ENCODE measurements at regions not wholly inside any gene's neighbourhood (a gene's known extent, or its start where the extent isn't known, plus 50 kb on each side); places are given as distances from the start of the nearest gene placed in this dataset.

GRCh38 chr14:104283197-104284106 is 145.1 kb downstream of the KIF26A start:
- DNase-seq (ENCODE audit: low read depth) = no peak
- no peak for TF ChIP-seq CTCF (IDR thresholded peaks at IDR 0.05; ENCODE audit: control insufficient read depth, extremely low read depth, insufficient read depth)
- H3K4me3 ChIP-seq (ENCODE audit: low read depth, low read length) = no peak overlapping the region

- H3K4me3 ChIP-seq (ENCODE audit: low read depth, low read length) = no peak overlapping the region
- DNase-seq (ENCODE audit: low read depth) = no peak
- no peak for TF ChIP-seq CTCF (IDR thresholded peaks at IDR 0.05; ENCODE audit: control insufficient read depth, extremely low read depth, insufficient read depth)
Observed at GRCh38 chr14:104284107-104284592, 145.8 kb downstream of the KIF26A start.

GRCh38 chr14:104284636-104285507 is 146.5 kb downstream of the KIF26A start:
- TF ChIP-seq CTCF (IDR thresholded peaks at IDR 0.05; ENCODE audit: control insufficient read depth, extremely low read depth, insufficient read depth) = no peak
- no peak overlapping the region for H3K4me3 ChIP-seq (ENCODE audit: low read depth, low read length)
- DNase-seq (ENCODE audit: low read depth) = no peak

GRCh38 chr14:104285508-104285840 is 147.1 kb downstream of the KIF26A start:
- no peak for DNase-seq (ENCODE audit: low read depth)
- no peak overlapping the region for H3K4me3 ChIP-seq (ENCODE audit: low read depth, low read length)
- no peak for TF ChIP-seq CTCF (IDR thresholded peaks at IDR 0.05; ENCODE audit: control insufficient read depth, extremely low read depth, insufficient read depth)

- no peak for TF ChIP-seq CTCF (IDR thresholded peaks at IDR 0.05; ENCODE audit: control insufficient read depth, extremely low read depth, insufficient read depth)
- no peak for DNase-seq (ENCODE audit: low read depth)
- no peak overlapping the region for H3K4me3 ChIP-seq (ENCODE audit: low read depth, low read length)
Observed at GRCh38 chr14:104286086-104286485, 147.7 kb downstream of the KIF26A start.

GRCh38 chr14:104286496-104286895 is 148.1 kb downstream of the KIF26A start:
- H3K4me3 ChIP-seq (ENCODE audit: low read depth, low read length) = no peak overlapping the region
- TF ChIP-seq CTCF (IDR thresholded peaks at IDR 0.05; ENCODE audit: control insufficient read depth, extremely low read depth, insufficient read depth) = no peak
- DNase-seq (ENCODE audit: low read depth) = no peak

Data from LNCaP clone FGC (cell line).